Lower lobe of right lung (tissue), 2 donors: ENCODE measurements at regions not wholly inside any gene's neighbourhood (a gene's known extent, or its start where the extent isn't known, plus 50 kb on each side); places are given as distances from the start of the nearest gene placed in this dataset.

Experiments used
- ATAC-seq, 2 donors: fragments of 200-7000 bp; cut with Tn5 transposase; one replicate each; pipeline ENCODE4 v1.9.1; 2020 to 2022; ENCODE audit warnings: mild to moderate bottlenecking in 2 of 2, moderate library complexity in 2 of 2
- DNase-seq: peaks from one replicate; pipeline ENCODE4 v3.0.0-alpha.2; 2020
- H3K27ac ChIP-seq: fragments of 200-600 bp; one replicate; pipeline ENCODE4 v1.8.0; 2022
- H3K27me3 ChIP-seq: fragments of 200-600 bp; one replicate; pipeline ENCODE4 v1.8.0; 2022; ENCODE audit warnings: low read depth
- H3K36me3 ChIP-seq: fragments of 200-600 bp; one replicate; pipeline ENCODE4 v1.8.0; 2022; ENCODE audit warnings: mild to moderate bottlenecking
- H3K4me1 ChIP-seq: fragments of 200-600 bp; one replicate; pipeline ENCODE4 v1.8.0; 2022
- H3K4me3 ChIP-seq: fragments of 200-600 bp; one replicate; pipeline ENCODE4 v1.8.0; 2022; ENCODE audit warnings: mild to moderate bottlenecking
- H3K9me3 ChIP-seq: fragments of 200-600 bp; one replicate; pipeline ENCODE4 v1.8.0; 2022
- intact Hi-C: fragments of 100-400 bp; cut with DNase I; formaldehyde crosslinking; loops from one replicate; pipeline ENCODE4 v1.11.0; 2022
- TF ChIP-seq, protein P1 (sequence below): fragments of 200-600 bp; IDR thresholded peaks from one replicate; pipeline ENCODE4 v1.8.0; 2022; ENCODE audit warnings: antibody characterized with exemption, mild to moderate bottlenecking
- donor health status: DM: no; HTN: yes; CAD: no; lungs with severe emphysema.

DNA sequence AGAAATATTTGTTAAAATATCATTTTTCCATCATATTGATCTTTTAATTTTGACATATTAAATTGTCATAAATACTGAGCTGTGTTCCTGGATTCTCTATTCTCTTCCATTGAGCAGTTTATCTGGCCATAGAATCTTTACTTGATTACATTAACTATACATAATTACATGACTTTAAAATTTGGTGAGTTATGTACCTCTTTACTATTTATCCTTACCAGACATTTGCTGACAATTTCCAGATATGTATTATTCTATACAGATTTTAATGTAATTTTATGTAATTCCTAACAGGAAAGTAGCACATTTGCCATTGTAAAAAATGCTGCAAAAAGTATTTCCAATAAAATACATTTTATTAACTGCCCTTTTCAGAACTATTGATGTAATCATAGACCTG is 770.3 kb downstream of the KCTD16 start:
- H3K36me3 ChIP-seq: no peaks in the 10 kb centered on the region
- intact Hi-C loops: no loop called here
- no peaks in the 10 kb centered on the region for H3K9me3 ChIP-seq
- no peaks in the 10 kb centered on the region for H3K27me3 ChIP-seq
- TF ChIP-seq, protein P1, sequence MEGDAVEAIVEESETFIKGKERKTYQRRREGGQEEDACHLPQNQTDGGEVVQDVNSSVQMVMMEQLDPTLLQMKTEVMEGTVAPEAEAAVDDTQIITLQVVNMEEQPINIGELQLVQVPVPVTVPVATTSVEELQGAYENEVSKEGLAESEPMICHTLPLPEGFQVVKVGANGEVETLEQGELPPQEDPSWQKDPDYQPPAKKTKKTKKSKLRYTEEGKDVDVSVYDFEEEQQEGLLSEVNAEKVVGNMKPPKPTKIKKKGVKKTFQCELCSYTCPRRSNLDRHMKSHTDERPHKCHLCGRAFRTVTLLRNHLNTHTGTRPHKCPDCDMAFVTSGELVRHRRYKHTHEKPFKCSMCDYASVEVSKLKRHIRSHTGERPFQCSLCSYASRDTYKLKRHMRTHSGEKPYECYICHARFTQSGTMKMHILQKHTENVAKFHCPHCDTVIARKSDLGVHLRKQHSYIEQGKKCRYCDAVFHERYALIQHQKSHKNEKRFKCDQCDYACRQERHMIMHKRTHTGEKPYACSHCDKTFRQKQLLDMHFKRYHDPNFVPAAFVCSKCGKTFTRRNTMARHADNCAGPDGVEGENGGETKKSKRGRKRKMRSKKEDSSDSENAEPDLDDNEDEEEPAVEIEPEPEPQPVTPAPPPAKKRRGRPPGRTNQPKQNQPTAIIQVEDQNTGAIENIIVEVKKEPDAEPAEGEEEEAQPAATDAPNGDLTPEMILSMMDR: no peak
- H3K4me3 ChIP-seq: no peak overlapping the region
- DNase-seq (no peak), ATAC-seq (no peak)
- no peak overlapping the region for H3K27ac ChIP-seq
- no peaks in the 10 kb centered on the region for H3K4me1 ChIP-seq

DNA sequence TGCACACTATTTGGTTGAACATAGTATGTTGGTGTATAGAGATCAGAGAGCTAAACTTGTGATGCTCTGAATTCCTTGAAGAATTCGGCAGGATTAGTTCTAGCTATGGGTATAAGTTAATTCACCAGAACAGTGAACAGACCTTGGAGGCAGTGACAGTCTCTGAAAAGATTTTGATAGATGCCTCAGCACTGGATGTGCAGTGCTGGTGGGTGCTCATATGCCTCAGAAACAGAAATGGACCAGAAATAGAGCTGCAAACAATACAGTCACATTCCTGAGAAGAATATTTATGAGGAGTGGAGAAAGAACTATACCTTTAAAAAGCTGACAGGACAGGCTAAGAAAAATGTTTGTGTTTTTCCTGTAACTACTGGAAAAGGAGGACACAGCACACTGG is 747.7 kb downstream of the KCTD16 start:
- H3K27ac ChIP-seq: no peak overlapping the region
- intact Hi-C loops: no loop called here
- no peak for ATAC-seq
- TF ChIP-seq, protein P1: no peak
- H3K36me3 ChIP-seq: no peaks in the 10 kb centered on the region
- no peak for DNase-seq
- H3K4me1 ChIP-seq: no peaks in the 10 kb centered on the region
- no peaks in the 10 kb centered on the region for H3K27me3 ChIP-seq
- no peaks in the 10 kb centered on the region for H3K9me3 ChIP-seq
- H3K4me3 ChIP-seq: no peak overlapping the region

DNA sequence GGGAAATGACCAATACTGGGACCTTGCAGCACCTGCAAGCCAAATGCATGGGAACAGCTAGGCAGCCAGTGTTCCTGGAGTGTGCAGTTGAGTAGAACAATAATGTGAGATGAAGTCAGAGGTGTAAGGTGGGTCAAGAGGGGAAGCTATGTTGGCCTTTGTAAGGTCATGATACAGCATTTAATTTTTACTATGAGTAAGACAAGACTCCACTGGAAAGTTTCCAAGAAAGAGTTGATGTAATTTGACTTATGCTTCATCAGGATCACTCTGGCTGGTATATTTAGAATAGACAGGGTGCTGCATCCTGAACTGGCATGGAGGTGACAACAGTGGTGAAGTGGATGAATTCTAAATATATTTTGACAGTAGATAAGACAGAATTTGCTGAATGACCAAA is 744.8 kb downstream of the KCTD16 start:
- no peak for ATAC-seq
- no peaks in the 10 kb centered on the region for H3K27me3 ChIP-seq
- TF ChIP-seq, protein P1: no peak
- H3K27ac ChIP-seq: no peak overlapping the region
- H3K9me3 ChIP-seq: no peaks in the 10 kb centered on the region
- H3K4me3 ChIP-seq: no peak overlapping the region
- no peak for DNase-seq
- no peaks in the 10 kb centered on the region for H3K36me3 ChIP-seq
- intact Hi-C loops: no loop called here
- no peaks in the 10 kb centered on the region for H3K4me1 ChIP-seq

DNA sequence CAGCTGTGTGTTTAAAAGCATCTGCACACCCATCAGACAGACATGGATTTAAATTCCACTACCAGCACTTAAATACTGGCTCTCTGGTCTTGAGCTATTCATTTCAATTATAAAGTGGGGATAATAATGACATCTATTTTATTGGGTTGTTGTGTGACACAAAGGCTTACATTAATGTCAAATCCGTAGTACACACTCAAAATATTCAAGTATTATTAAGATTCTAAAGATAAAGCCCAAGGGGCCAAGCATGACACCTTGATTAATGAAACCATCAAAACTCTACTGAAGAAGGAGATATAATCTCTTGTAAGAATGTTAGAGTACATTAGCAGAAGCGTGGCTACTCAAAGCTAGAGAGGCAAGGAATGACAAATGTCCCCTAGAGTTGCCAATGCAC is 743.0 kb downstream of the KCTD16 start:
- ATAC-seq (no peak), DNase-seq (no peak)
- no peaks in the 10 kb centered on the region for H3K36me3 ChIP-seq
- no peaks in the 10 kb centered on the region for H3K4me1 ChIP-seq
- H3K27ac ChIP-seq: no peak overlapping the region
- no peak overlapping the region for H3K4me3 ChIP-seq
- H3K9me3 ChIP-seq: no peaks in the 10 kb centered on the region
- TF ChIP-seq, protein P1: no peak
- no peaks in the 10 kb centered on the region for H3K27me3 ChIP-seq
- intact Hi-C loops: no loop called here

DNA sequence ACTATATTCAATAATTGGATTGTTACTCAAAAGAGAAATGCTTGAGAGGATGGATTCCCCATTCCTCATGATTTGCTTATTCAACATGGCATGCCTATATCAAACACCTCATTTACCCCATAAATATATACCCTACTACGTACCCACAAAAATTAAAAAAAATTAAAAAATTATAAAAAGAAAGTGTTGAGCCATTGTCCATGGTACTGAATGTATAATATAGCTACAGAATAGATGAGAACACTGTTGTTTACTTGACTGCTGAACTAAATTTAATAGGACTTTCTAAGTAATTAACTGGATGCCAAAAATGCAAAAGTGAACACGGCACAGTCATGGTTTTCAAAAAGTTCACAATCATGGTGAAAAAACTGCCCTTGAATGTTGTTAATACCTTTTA is 725.8 kb downstream of the KCTD16 start:
- Histone ChIP-seq H3K4me3 (no peak overlapping the region), H3K9me3 (no peaks in the 10 kb centered on the region), H3K27ac (no peak overlapping the region), H3K4me1 (no peaks in the 10 kb centered on the region), H3K27me3 (no peaks in the 10 kb centered on the region), H3K36me3 (no peaks in the 10 kb centered on the region)
- DNase-seq (no peak), ATAC-seq (no peak)
- TF ChIP-seq, protein P1: no peak
- intact Hi-C loops: no loop called here

DNA sequence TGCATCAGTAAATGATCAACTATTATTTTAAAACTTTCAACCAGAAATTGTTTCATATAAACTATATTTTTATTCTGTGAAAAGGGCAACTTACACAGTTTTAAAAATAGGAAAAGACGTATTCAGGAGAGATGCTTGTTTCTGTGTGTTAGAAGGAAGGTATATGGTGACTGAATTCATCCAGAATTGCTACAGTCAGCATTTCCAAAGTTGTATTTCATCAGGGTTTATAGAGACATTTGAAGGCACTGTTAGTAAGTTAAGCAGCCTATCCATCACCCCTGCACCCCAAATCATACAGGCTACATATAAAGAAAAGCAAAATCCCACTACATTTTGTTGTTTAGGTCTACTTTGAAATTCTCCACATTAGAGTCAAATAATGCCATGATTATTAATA is 716.0 kb downstream of the KCTD16 start:
- no peak overlapping the region for H3K27ac ChIP-seq
- no peak for ATAC-seq
- DNase-seq: no peak
- intact Hi-C loops: no loop called here
- no peaks in the 10 kb centered on the region for H3K36me3 ChIP-seq
- H3K4me1 ChIP-seq: no peaks in the 10 kb centered on the region
- no peaks in the 10 kb centered on the region for H3K9me3 ChIP-seq
- H3K27me3 ChIP-seq: no peaks in the 10 kb centered on the region
- TF ChIP-seq, protein P1: no peak
- no peak overlapping the region for H3K4me3 ChIP-seq
